ENCODE measurements at regions not wholly inside any gene's neighbourhood (a gene's known extent, or its start where the extent isn't known, plus 50 kb on each side); places are given as distances from the start of the nearest gene placed in this dataset.

- TF ChIP-seq CTCF (conservative IDR thresholded peaks at IDR 0.05; ENCODE audit: low read depth, low read length) (no peak), RAD21 (IDR thresholded peaks at IDR 0.05; ENCODE audit: low read length) (no peak), CHD1 (IDR thresholded peaks at IDR 0.05; ENCODE audit: low read depth, low read length) (no peak), MXI1 (IDR thresholded peaks at IDR 0.05; ENCODE audit: borderline replicate concordance, low read depth, low read length) (no peak), RCOR1 (IDR thresholded peaks at IDR 0.05; ENCODE audit: insufficient replicate concordance, low read length) (no peak), POLR2A (IDR thresholded peaks at IDR 0.05; ENCODE audit: low read depth, low read length) (no peak), MAZ (IDR thresholded peaks at IDR 0.05; ENCODE audit: borderline replicate concordance, low read depth, low read length) (no peak), USF2 (IDR thresholded peaks at IDR 0.05; ENCODE audit: low read depth, low read length) (no peak), RFX5 (IDR thresholded peaks at IDR 0.05; ENCODE audit: low read depth, low read length) (no peak), CEBPB (IDR thresholded peaks at IDR 0.05; ENCODE audit: low read depth, low read length) (no peak), ELK1 (IDR thresholded peaks at IDR 0.05; ENCODE audit: borderline replicate concordance, low read depth, low read length) (no peak), SMC3 (IDR thresholded peaks at IDR 0.05; ENCODE audit: low read depth, low read length) (no peak), FOS (IDR thresholded peaks at IDR 0.05; ENCODE audit: low read depth, low read length) (no peak)
These were observed 1463.9 kb downstream of the TBC1D22A start for GRCh38 chr22:48226026-48227013.

Data from IMR-90 (cell line).